ENCODE measurements at regions not wholly inside any gene's neighbourhood (a gene's known extent, or its start where the extent isn't known, plus 50 kb on each side); places are given as distances from the start of the nearest gene placed in this dataset.

GRCh38 chr2:22020091-22020742 is 896.4 kb downstream of the TDRD15 start:
- TF ChIP-seq CTCF (IDR thresholded peaks at IDR 0.05; ENCODE audit: low read depth, low read length, poor library complexity, severe bottlenecking) (no peak), EZH2phosphoT487 (IDR thresholded peaks at IDR 0.05; ENCODE audit: borderline replicate concordance, low read length) (no peak)
